ENCODE measurements at regions not wholly inside any gene's neighbourhood (a gene's known extent, or its start where the extent isn't known, plus 50 kb on each side); places are given as distances from the start of the nearest gene placed in this dataset.
"Not testable (repeated sequence)": the region's sequence is repeated elsewhere in the genome, so short reads cannot be mapped to it uniquely, and the experiment has no call there.

DNA sequence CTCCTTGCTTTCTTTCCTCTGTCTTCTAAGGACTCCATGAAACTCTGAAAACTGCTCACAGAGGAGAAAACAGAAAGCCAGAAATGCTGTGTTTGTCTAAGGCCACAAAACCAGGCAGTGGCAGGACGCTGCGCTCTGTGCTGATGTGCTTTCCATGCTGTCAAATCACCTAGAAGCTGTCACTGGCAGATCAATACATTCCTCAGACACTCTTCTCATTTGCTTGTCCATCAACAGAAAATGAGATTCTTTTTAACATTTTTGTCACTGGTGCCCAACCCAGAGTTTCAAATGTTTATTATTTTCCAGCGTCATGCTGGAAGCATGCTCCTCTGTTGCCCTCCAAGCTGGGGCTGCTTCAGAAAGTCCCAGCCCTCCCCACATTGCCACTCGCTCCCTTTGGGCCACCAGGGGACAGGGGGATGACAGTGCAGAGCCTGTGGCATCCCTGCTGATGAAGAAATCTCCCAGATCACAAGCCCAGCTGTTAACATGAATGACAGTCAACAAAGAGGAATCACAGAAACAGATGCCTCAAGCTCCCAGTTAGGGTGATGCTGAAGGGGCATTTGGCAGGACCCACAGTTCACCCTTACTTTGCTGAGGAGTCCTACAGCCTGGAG lies 117.5 kb upstream of the MEIS1 start:
- no peak for DNase-seq (ENCODE audit: low read depth, low spot score)

DNA sequence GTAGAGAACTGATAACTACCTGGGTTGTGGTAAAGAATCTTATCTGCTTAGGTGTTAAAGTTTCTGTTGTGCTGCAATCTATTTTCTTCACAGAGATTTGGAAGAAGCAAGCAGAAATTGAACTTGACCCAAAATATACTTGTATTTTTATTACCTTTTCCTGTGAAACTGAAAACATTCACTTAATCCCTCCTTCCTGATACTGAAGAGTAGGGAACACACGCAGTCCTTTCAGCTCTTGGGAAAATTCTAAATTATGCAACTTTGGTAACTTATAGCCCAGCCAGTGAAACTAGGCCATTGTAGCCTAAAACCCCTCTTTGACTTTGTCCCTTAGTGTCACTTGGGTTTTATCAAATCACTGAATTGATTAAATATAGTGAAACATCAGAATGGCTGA lies 128.4 kb upstream of the MEIS1 start:
- DNase-seq (ENCODE audit: low read depth, low spot score) = no peak

GRCh38 chr2:66305718-66306117 lies 129.2 kb upstream of the MEIS1 start:
- no peak for DNase-seq (ENCODE audit: low read depth, low spot score)

GRCh38 chr2:66303471-66303870 lies 131.5 kb upstream of the MEIS1 start:
- no peak for DNase-seq (ENCODE audit: low read depth, low spot score)

- DNase-seq (ENCODE audit: low read depth, low spot score) = no peak
Observed at GRCh38 chr2:66301767-66302140, 133.2 kb upstream of the MEIS1 start.

DNA sequence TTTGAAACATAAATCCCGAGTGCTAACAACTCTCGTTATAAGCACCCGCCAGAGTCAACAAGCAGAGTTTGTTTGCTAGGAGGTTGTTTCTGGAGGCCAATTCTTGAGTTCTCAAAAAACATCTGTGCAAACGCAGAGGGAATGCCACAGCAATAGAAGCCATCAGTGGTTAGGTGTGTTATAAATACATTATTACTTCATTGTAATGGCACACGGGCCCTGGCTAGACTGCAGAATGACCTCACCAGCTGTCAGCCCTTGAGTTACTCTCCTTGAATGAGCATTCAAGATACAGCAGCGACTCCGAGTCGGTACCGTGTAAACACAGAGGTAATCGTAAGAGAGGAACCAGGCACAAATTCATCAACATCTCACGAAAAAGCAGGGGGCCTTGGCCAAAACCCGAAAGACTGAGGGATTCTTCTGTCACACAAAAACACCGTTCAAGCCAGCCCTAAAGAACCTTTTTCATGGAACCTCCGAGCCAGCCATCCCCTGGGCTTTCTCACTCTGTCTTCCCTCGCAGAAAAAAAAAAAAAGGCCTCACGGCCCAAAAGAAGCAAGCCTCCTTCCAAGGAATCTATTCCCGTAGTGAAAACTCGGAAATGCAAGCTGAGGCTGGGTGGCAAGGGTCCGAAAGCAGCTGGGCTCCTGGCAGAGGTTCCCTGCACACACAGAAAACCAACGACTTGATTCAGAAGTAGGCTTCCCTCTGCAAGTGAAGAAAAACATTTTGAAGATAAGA lies 133.7 kb upstream of the MEIS1 start:
- no peak for DNase-seq (ENCODE audit: low read depth, low spot score)

DNA sequence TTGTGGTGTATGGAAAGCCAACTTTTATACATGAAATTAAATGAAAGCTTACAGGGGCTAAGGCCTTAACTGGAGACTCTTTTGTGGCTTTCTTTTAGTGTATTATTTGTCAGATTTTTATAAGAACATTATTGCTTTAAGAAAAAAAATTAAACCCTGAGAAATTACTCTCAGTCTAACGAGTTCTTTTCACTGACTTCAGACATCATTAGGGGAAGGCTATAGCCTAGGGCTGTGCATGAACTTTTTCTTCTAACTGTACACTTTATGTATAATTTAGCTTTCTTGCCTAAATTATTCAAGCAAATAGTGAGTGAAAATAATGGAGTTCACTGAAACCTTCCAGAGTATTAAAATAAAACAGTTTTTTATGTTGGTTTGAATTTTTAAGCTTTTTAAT lies 151.1 kb upstream of the MEIS1 start:
- no peak for DNase-seq (ENCODE audit: low read depth, low spot score)

- DNase-seq (ENCODE audit: low read depth, low spot score) = no peak
Observed at GRCh38 chr2:66281980-66282379, 152.9 kb upstream of the MEIS1 start.

DNA sequence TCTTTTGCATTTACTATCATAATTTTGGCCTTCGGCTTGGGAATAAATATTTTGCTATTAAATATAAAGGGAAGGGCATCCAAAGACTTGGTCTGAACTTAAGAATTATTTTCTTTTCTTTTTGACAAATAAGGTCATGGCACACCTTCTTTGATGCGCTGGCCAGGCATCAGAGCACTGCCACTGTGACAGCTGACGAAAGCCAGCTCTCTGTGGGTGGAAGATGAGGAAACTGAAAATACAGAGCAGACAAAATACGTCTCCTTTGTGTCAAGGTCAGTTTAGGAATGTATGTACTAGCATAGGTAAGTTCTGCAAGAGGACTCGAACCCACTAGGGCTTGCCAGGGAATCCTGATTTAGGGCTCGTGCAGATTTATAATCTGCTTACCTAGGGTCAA lies 155.9 kb upstream of the MEIS1 start:
- no peak for DNase-seq (ENCODE audit: low read depth, low spot score)

DNA sequence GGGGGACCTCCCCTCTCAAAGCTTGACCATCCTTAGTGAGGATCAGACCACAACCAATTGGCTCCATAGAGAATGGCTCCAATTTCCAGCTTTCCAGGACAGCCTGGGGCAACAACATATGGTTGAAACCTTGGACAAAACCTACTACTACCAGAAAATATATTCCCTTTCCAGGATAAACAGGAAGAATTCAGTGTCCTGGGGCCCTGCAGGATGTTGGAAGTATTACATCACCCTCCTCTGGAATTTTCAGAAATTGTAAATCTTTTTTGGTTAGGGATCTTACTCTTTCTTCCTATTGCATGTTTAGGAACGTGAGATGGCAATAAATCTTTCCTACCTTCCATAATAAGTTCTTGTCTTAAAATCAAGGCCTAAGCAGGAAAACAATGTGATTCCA lies 158.9 kb upstream of the MEIS1 start:
- no peak for DNase-seq (ENCODE audit: low read depth, low spot score)

DNA sequence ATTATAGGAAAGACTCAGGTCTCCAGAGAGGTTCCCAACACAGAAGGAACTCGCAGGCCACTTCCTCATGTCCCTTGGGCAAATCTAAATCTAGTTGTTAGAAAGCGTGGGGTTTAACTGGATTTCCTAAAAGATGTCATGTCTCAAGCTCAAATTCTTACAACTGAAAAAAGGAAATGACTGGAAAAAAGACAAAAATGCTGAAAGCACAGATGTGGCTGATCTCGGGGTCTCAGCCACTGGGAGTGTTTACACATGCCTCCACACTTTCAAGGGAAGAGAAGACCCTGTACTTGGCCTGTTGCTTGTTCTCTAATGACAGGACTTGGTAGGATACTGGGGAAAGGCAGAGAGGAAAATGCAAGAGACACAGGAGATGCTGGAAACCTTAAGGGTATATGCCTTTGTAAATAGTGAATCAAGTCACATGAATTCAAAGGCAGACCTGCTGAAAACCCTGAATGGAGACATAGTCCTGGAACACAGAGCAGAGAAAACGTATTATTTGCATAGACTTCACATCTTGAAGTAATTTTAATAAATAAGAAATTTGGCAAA lies 160.9 kb upstream of the MEIS1 start:
- no peak for DNase-seq (ENCODE audit: low read depth, low spot score)

- no peak for DNase-seq (ENCODE audit: low read depth, low spot score)
Observed at GRCh38 chr2:66272751-66273150, 162.2 kb upstream of the MEIS1 start.

- DNase-seq (ENCODE audit: low read depth, low spot score) = no peak
Observed at GRCh38 chr2:66271777-66272176, 163.1 kb upstream of the MEIS1 start.

GRCh38 chr2:66270247-66270646 lies 164.7 kb upstream of the MEIS1 start:
- no peak for DNase-seq (ENCODE audit: low read depth, low spot score)

- no peak for DNase-seq (ENCODE audit: low read depth, low spot score)
Observed at GRCh38 chr2:66269166-66269565, 165.8 kb upstream of the MEIS1 start.

GRCh38 chr2:66268756-66269155 lies 166.2 kb upstream of the MEIS1 start:
- DNase-seq (ENCODE audit: low read depth, low spot score) = no peak

- DNase-seq (ENCODE audit: low read depth, low spot score) = no peak
Observed at GRCh38 chr2:66264354-66264753, 170.6 kb upstream of the MEIS1 start.

- no peak for DNase-seq (ENCODE audit: low read depth, low spot score)
Observed at GRCh38 chr2:66255867-66256266, 179.1 kb upstream of the MEIS1 start.

DNA sequence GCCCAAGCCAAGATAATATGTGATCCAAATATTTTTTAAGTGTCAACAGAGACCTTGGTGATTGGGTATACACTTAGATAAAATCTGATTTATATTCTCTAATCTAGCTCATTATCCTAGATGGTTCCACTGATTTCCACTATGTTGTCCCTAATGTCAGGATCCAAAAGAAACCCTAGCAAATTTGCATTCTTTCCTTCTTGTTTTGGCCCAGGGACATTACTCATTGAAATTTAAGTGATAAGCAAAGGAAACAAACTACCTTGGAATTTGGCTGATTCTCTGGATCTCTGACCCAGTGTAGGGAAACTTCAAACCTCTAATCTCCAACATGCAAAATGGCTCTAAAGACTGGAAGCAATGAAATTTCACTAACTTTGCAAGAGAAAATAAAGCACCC lies 179.8 kb upstream of the MEIS1 start:
- no peak for DNase-seq (ENCODE audit: low read depth, low spot score)

GRCh38 chr2:66253066-66253465 lies 181.9 kb upstream of the MEIS1 start:
- no peak for DNase-seq (ENCODE audit: low read depth, low spot score)

DNA sequence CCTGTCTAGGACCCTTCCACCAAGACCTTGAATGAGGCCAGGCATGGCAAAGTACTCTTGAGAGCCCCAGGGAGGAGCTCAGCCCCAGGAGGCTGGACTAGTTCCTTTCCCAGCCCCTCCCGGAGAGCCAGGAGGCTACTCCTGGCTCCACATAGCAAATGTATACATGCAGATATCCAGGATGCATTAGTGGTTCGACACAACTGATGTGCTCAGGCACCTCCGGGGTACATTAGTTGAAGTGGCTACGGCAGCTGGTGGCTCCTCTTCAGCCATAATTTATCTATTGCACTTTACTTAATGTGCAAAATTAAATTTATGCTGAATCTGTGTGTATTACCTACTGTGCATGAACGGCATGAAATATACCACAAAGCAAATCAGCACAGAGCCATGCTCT lies 182.8 kb upstream of the MEIS1 start:
- no peak for DNase-seq (ENCODE audit: low read depth, low spot score)

GRCh38 chr2:66251573-66251972 lies 183.4 kb upstream of the MEIS1 start:
- DNase-seq (ENCODE audit: low read depth, low spot score) = no peak

GRCh38 chr2:66249089-66249488 lies 185.8 kb upstream of the MEIS1 start:
- not testable (repeated sequence) for DNase-seq (ENCODE audit: low read depth, low spot score)
